Natural killer cell treated with Interleukin-12 subunit alpha and Interleukin-12 subunit beta and Interleukin-15 and Interleukin-18, amount 100 ng/mL, for 72 hours (primary cell): ENCODE measurements at regions not wholly inside any gene's neighbourhood (a gene's known extent, or its start where the extent isn't known, plus 50 kb on each side); places are given as distances from the start of the nearest gene placed in this dataset.
A peak's percentile ranks its signal among the peaks of the same experiment; 100 is the strongest.

Experiments
- ATAC-seq, 2 donors: fragments of 150-1000 bp; cut with Tn5 transposase in 1 of 2; sonication (Bioruptor Pico), chemical (Tn5 transposase) in 1 of 2; 2 replicates each; pipeline ENCODE4 v1.10.0; 2021
- DNase-seq: peaks from one replicate; pipeline ENCODE4 v3.0.0; 2022; ENCODE audit warnings: low spot score
- H3K27ac Mint-ChIP-seq, 2 donors: 1 replicate in 1 of 2; 2 replicates in 1 of 2; pipeline ENCODE4 v1.8.0; 2022; ENCODE audit warnings: mixed read lengths in 2 of 2, mild to moderate bottlenecking in 1 of 2, moderate library complexity in 1 of 2
- H3K27me3 Mint-ChIP-seq, 2 donors: 1 replicate in 1 of 2; 2 replicates in 1 of 2; pipeline ENCODE4 v1.8.0; 2022; ENCODE audit warnings: mixed read lengths in 2 of 2
- H3K36me3 Mint-ChIP-seq: one replicate; pipeline ENCODE4 v1.8.0; 2022; ENCODE audit warnings: mixed read lengths
- H3K4me1 Mint-ChIP-seq, 2 donors: 1 replicate in 1 of 2; 2 replicates in 1 of 2; pipeline ENCODE4 v1.8.0; 2022; ENCODE audit warnings: low read depth in 2 of 2, mixed read lengths in 2 of 2, mild to moderate bottlenecking in 1 of 2
- H3K4me3 Mint-ChIP-seq: one replicate; pipeline ENCODE4 v1.8.0; 2022; ENCODE audit warnings: mixed read lengths
- H3K9me3 Mint-ChIP-seq: 2 replicates; pipeline ENCODE4 v1.8.0; 2022; ENCODE audit warnings: mixed read lengths

DNA sequence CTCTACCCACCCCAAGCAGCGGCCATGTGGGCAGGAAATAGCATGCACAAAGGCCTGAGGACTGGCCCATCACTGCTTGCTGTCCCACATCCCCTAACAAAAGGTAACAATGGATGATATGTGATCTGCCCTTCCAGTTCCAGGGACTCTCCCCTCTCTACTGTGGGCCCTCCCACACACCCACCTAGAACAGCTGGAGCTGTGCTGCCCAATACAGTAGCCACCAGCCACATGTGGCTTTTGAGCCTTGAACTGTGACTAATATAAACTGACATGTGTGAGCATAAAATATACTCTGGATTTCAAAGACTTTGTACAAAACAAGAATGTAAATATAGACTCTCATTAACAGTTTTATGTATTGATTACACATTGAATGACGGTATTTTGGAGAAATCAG is 78.1 kb downstream of the C5orf15 start:
- DNase-seq = no peak
- no peaks in the 10 kb centered on the region for H3K4me1 Mint-ChIP-seq
- no peaks in the 10 kb centered on the region for H3K9me3 Mint-ChIP-seq
- H3K36me3 Mint-ChIP-seq = no peaks in the 10 kb centered on the region
- no peak overlapping the region for H3K4me3 Mint-ChIP-seq
- H3K27me3 Mint-ChIP-seq = peaks cover 0 to 10% of the 10 kb centered on the region in 2 donors
- H3K27ac Mint-ChIP-seq = no peak overlapping the region
- ATAC-seq = no peak

DNA sequence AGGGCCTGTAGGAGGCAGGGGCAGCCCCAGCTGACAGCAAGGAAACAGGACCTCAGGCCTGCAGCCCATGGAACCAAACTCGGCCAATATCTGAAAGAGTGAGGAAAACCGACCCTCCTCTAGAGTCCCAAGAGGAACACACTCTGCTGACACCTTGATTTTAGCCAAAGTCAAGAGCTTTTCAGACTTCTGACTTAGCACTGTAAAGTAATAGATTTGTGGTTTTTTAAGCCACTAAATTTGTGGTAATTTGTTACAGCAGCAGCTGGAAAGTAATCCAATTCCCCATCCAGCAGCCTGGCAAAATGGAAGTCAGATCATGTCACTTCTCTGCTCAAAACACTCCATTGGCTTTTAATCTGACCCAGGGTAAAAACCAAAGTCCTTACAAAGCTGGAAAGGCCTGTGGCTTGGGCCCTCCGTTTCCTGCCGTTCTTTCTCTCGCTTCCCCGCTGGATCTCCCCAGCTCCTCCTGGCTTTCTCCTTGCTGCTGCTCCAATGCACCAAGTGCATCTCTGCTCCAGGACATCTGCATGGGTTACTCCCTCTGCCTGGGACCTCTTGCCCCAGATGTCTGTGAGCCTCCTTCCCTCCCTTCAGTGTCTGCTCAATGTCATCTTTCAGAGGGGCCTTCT is 79.0 kb downstream of the C5orf15 start:
- H3K9me3 Mint-ChIP-seq = no peaks in the 10 kb centered on the region
- no peak for ATAC-seq
- no peaks in the 10 kb centered on the region for H3K36me3 Mint-ChIP-seq

DNA sequence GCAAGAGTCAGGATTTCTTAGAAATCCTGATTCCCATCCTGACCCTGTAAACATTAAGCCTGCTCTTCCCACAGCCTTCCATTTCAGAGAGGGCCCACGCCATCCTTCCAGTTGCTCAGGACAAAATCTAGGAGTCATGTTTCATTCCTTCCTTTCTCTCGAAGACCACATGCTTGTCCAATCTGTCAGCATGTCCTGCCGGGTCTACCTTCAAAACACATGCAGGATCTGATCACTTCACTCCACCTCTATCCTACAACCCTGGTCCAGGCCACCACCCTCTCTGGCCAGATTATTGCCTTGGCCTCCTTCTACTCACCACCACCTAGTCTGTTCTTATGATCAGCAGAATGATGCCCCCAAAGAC is 79.8 kb downstream of the C5orf15 start:
- ATAC-seq = no peak
- H3K4me3 Mint-ChIP-seq = no peak overlapping the region
- no peak for DNase-seq
- no peaks in the 10 kb centered on the region for H3K9me3 Mint-ChIP-seq
- H3K27ac Mint-ChIP-seq = no peak overlapping the region
- H3K4me1 Mint-ChIP-seq = no peaks in the 10 kb centered on the region
- peaks cover 0 to 8% of the 10 kb centered on the region in 2 donors for H3K27me3 Mint-ChIP-seq
- no peaks in the 10 kb centered on the region for H3K36me3 Mint-ChIP-seq

More for the DNA sequence above, 79.0 kb downstream of the C5orf15 start:
- peak; percentile 20 for DNase-seq
- Mint-ChIP-seq H3K27me3 (peaks cover 0 to 10% of the 10 kb centered on the region in 2 donors), H3K4me1 (no peaks in the 10 kb centered on the region), H3K4me3 (no peak overlapping the region), H3K27ac (no peak overlapping the region)

DNA sequence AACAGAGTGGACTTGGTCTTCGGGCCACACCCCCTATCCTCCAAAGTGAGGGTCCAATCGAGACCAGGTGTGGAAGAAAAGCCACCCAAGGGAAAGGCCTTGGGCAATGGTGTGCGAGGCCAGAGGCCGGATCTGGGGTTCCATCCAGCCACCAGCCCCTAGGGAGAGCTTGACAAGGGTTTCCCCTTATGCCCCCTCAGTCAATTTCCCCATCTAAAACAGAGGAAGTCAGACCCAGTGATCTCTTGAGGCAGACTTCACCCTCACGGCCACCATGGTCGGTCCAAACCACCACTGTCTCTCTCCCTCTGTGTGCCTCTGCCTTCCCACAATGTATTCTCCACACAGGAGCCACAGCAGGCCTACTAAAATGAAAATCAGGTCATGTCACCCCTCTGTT is 82.9 kb downstream of the C5orf15 start:
- H3K9me3 Mint-ChIP-seq = no peaks in the 10 kb centered on the region
- peaks cover 10 to 15% of the 10 kb centered on the region in 2 donors for H3K27me3 Mint-ChIP-seq
- H3K36me3 Mint-ChIP-seq = no peaks in the 10 kb centered on the region
- no peak for ATAC-seq
- H3K4me3 Mint-ChIP-seq = no peak overlapping the region
- H3K27ac Mint-ChIP-seq = no peak overlapping the region
- peak; percentile 0 for DNase-seq
- no peaks in the 10 kb centered on the region for H3K4me1 Mint-ChIP-seq

DNA sequence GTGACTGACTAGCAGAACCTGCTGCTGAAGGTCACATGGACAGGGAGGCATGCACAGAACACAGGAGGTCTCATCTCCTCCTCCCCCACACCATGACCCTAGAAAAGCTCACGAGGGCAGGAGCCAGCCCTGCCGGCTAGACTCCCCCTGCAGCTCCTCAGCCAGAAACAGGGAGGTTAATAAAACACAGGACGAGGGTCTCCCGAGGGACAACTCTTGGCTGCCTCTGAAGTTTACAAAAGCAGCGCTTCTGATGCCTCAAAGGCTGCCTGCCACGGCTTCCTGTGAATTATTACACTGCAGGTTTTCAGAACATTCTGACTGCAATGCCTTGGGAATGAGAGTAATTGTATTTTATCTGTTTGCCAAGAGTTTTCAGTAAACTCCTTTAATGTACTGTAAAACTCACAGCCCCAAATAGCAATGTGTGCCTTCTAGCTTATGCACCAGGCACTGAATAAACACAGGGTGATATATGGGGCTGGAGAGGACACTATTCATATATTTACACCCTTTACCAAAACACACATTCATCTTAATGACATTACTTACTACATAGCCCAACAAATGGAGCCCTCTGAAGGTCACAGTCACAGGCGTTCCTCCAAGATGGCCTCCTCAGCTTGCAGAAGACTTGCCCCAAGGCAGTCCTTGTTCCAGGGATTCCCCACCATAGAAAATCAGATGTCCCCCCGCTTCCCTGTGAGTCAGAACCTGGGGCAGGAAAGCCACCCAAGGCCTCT is 83.7 kb downstream of the C5orf15 start:
- H3K9me3 Mint-ChIP-seq = no peaks in the 10 kb centered on the region

DNA sequence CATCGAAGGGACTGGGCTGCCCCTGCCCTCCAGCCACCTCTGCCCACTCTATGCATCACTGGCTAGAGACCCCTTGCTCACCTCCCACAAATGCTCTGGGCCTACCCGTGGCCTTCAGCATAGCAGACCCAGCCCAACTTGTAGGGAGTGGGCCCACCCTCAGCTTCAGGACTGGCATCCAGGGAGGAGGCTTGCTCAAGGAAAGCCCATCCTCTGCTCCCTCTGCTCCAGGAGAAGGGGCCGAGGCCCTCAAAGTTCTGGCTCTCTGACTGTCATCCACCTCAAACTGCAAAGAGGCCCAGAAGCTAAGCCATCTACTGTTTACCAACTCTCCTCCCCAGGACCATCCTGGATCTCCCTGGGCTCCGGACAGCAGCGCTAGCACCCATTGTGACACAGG is 84.5 kb downstream of the C5orf15 start:
- Mint-ChIP-seq H3K4me3 (no peak overlapping the region), H3K36me3 (no peaks in the 10 kb centered on the region), H3K27me3 (peaks cover 10 to 15% of the 10 kb centered on the region in 2 donors), H3K9me3 (no peaks in the 10 kb centered on the region), H3K4me1 (no peaks in the 10 kb centered on the region), H3K27ac (no peak overlapping the region)
- peak; percentile 42 for DNase-seq
- no peak for ATAC-seq

More for the DNA sequence above, 83.7 kb downstream of the C5orf15 start:
- peak; percentile 28 for DNase-seq
- Mint-ChIP-seq H3K27ac (no peak overlapping the region), H3K4me1 (no peaks in the 10 kb centered on the region), H3K36me3 (no peaks in the 10 kb centered on the region), H3K4me3 (no peak overlapping the region), H3K27me3 (peaks cover 10 to 15% of the 10 kb centered on the region in 2 donors)
- no peak for ATAC-seq

DNA sequence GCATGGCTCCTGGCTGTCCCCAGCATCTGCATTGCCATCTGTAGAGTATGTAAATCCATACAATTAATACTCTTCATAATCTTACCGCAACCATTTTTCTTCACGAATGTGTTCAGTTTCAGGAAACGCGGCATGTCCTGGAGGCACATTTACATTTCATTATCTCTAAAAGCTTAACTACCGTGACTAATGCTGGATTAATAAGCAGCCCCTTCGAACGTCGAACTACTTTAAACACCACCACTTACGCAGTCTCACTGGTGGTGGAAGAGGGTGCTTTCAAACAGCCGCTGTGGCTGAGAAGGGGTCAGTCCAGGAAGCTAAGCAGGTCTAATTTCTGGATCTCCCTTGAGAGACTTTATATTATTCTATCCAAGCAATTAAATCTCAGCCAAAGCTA is 85.6 kb downstream of the C5orf15 start:
- Mint-ChIP-seq H3K4me1 (no peaks in the 10 kb centered on the region), H3K9me3 (no peaks in the 10 kb centered on the region), H3K4me3 (no peak overlapping the region), H3K27me3 (peaks cover 10 to 15% of the 10 kb centered on the region in 2 donors), H3K27ac (no peak overlapping the region), H3K36me3 (no peaks in the 10 kb centered on the region)
- no peak for ATAC-seq
- peak; percentile 2 for DNase-seq

DNA sequence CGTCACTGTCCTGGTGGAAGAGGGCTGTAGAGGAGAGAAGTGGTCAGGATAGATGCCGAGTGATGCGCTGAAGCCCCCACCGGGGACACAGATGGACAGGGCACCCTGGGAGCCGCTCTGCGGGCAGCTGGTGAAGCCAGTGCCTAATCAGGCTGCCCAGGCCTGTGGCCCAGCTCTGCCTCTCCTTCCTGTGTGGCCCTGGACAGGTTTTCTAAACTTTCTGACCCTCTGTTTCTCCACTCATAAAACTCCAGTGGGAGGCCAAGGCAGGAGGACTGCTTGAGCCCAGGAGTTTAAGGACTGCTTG is 86.1 kb downstream of the C5orf15 start:
- DNase-seq (no peak), ATAC-seq (no peak)
- Mint-ChIP-seq H3K27ac (no peak overlapping the region), H3K9me3 (no peaks in the 10 kb centered on the region), H3K4me3 (no peak overlapping the region), H3K36me3 (no peaks in the 10 kb centered on the region), H3K27me3 (peaks cover 10 to 15% of the 10 kb centered on the region in 2 donors), H3K4me1 (no peaks in the 10 kb centered on the region)

DNA sequence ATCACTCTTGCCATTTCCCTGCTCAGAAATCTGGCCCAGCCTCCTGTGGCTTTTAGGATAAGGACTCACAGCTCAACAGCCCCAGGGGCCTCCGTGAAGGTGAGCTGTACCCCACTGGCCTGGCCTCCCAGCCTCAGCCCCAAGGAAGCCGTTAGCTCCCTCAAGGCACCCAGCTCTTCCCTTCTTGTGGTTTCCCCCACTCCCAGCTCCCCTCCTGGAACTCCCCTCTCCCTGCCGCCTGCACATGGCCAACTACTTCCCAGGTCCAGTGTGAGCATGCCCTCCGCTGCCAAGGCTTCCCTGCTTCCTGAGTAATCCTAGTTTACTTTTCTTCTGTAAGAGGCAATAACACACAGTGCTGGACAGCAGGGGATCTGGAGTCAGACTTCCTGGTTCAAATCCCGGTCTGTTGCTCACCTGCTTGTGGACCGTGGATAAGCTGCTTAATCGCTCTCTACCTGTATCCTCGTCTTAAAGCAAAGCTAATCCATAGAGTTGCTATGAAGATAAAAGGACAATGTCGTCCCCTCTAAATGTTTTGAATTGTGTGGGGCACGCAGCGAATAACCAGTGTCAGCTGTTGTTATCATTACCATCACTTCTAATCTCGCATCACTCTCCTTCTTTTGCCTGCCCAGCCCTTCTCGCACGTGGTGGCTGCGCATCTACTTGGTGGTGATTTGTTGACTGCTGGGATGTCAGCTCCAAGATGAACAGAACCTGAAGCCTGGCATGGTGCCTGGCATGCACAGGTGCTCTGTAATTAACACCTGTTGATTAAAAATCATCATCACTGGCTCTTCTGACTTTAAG is 86.6 kb downstream of the C5orf15 start:
- H3K4me1 Mint-ChIP-seq = no peaks in the 10 kb centered on the region
- H3K27me3 Mint-ChIP-seq = peaks cover 10 to 11% of the 10 kb centered on the region in 2 donors
- H3K9me3 Mint-ChIP-seq = no peaks in the 10 kb centered on the region
- H3K27ac Mint-ChIP-seq = peak overlapping the region in 1 of 2 donors; percentile 17
- ATAC-seq (no peak), DNase-seq (peak; percentile 23)
- no peak overlapping the region for H3K4me3 Mint-ChIP-seq
- no peaks in the 10 kb centered on the region for H3K36me3 Mint-ChIP-seq

DNA sequence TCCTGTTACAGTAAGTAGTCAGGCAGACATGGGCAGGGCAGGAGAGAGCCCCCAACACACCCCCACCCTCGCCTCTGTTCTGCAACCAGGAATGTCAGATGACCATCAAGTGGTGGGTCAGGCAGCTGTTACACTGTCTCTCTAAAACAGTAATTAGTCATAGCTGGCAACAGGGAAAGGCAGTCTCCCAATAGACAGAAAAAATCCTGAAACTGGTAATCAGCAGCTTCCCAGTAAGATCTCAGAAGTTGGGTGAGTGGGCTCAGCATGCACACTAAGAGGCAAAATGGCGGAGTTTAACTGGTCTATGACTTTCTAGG is 90.2 kb downstream of the C5orf15 start:
- ATAC-seq (no peak), DNase-seq (no peak)
- Mint-ChIP-seq H3K4me3 (no peak overlapping the region), H3K27ac (no peak overlapping the region), H3K4me1 (peaks cover 0 to 5% of the 10 kb centered on the region in 2 donors), H3K27me3 (peaks cover 16 to 33% of the 10 kb centered on the region in 2 donors), H3K36me3 (no peaks in the 10 kb centered on the region), H3K9me3 (no peaks in the 10 kb centered on the region)

DNA sequence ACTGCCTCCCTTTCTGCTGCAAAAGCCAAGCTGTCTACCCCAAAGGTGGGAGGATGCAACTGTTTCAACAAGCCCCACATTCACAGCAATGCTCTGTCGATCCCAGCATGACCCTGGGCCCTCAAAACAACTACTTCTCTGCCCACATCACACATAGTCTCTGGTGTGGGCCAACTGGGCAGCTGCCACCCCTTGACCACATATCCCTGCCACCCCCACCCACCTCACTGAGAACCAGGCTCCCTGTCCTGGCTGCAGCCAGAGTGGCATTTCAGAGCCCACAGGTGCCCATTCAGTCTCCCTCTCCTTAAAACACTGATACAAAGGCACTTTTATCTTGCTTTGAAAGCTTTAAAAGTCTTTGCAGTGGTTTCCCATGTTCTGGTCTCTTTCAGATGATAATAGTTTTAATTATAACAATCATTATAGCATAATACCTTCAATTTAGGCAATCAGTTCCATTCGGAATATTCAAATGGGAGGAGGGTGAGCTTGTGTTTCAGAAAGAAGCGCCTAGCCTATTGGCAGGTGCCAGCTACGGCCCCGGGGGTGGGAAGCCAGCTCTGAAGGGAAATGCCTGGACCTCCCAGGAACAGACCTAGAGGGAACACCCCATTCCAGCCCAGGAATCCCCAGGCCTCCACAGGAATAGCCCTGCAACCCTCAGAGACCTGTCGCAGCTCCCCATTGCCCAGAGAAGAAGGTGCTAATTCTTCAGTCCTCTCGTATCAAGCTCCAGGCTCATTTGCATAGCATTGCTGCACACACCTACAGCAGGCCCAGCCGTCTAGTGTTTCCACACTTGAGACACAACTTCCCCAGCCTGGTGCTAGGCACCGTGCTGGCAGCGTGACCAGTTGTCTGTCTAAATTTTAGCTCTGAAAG is 90.8 kb downstream of the C5orf15 start:
- peaks cover 0 to 5% of the 10 kb centered on the region in 2 donors for H3K4me1 Mint-ChIP-seq
- DNase-seq (peak; percentile 56), ATAC-seq (no peak)
- H3K27me3 Mint-ChIP-seq = peaks cover 21 to 39% of the 10 kb centered on the region in 2 donors
- no peak overlapping the region for H3K4me3 Mint-ChIP-seq
- H3K9me3 Mint-ChIP-seq = no peaks in the 10 kb centered on the region
- H3K27ac Mint-ChIP-seq = no peak overlapping the region
- H3K36me3 Mint-ChIP-seq = no peaks in the 10 kb centered on the region

DNA sequence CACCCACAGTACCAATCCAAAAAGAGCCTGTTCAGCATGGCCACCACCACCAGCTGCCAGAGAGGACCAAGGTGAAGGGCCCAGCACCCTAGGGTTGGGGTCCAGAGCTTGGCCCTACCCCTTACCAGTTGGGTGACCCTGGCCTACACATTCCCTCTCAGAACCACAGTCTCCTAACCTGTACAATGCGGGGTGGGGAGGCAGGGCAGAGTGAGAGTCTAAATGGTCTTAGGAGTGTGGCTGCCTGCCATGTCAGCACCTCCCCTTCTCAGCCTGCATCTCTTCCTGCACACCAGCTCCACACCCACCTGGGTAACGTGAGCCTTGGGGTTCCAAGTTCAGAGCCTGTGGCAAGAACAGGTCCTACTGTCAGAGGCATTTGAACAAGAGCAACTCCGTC is 92.2 kb downstream of the C5orf15 start:
- DNase-seq (peak; percentile 32), ATAC-seq (peak in 1 of 2 donors; percentile 13)
- Mint-ChIP-seq H3K27ac (no peak overlapping the region), H3K27me3 (peaks cover 16 to 42% of the 10 kb centered on the region in 2 donors), H3K36me3 (no peaks in the 10 kb centered on the region), H3K4me1 (peaks cover 0 to 5% of the 10 kb centered on the region in 2 donors), H3K4me3 (no peak overlapping the region), H3K9me3 (no peaks in the 10 kb centered on the region)

DNA sequence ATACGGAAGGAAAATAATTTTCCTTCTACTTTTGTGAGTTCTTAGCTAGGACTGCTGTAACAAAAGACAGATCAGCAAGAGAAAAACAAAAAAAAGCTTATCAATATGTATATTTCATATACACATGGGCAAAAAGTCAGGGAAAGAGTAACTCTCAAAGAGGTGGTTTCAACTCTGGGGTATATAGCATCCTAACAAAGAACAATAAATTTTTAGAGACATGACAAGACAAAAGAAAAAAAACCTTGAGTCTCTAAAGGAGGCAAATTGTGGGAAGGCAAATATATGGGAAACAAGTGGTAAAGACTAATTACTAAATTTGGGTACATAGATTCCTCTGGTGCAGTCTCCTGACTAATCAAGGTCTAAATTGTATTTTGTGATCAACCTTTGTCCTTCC is 93.2 kb downstream of the C5orf15 start:
- ATAC-seq (no peak), DNase-seq (no peak)
- Mint-ChIP-seq H3K27me3 (peaks cover 22 to 49% of the 10 kb centered on the region in 2 donors), H3K4me3 (no peak overlapping the region), H3K36me3 (no peaks in the 10 kb centered on the region), H3K27ac (no peak overlapping the region), H3K9me3 (no peaks in the 10 kb centered on the region), H3K4me1 (peaks cover 0 to 5% of the 10 kb centered on the region in 2 donors)
